A673 (cell line): ENCODE measurements at regions not wholly inside any gene's neighbourhood (a gene's known extent, or its start where the extent isn't known, plus 50 kb on each side); places are given as distances from the start of the nearest gene placed in this dataset.

Experiments used
- BruUV-seq: library from RNA; stranded (reverse); fragments of 400-500 nt; replicated peaks from 2 replicates; lab custom pipeline; 2021; lab: Mats Ljungman, UMichigan
- CTCF ChIA-PET: fragments of 300-600 bp; sonication (Branson Sonifier 250); formaldehyde crosslinking; loops from one replicate; lab custom pipeline; 2022; ENCODE audit warnings: antibody characterized with exemption; lab: Charles Lee
- POLR2A ChIA-PET: fragments of 300-600 bp; sonication (Branson Sonifier 250); formaldehyde crosslinking; loops from one replicate; lab custom pipeline; 2022; ENCODE audit warnings: antibody characterized with exemption; ENCODE audit not compliant: low non-redundant PET; lab: Charles Lee
- DNase-seq: peaks from one replicate; pipeline ENCODE4 v3.0.0-alpha.2; 2015; ENCODE audit warnings: low spot score
- H3K27ac ChIP-seq: fragments of 200-600 bp; sonication (generic); 2 replicates; pipeline ENCODE4 v1.5.1; 2016; ENCODE audit warnings: mixed run types, low read depth, mild to moderate bottlenecking, mixed read lengths, antibody characterized with exemption, low read length; ENCODE audit not compliant: poor library complexity, severe bottlenecking
- H3K27me3 ChIP-seq: fragments of 200-600 bp; sonication (generic); replicated peaks from 2 replicates; pipeline ENCODE4 v1.6.1; 2017; ENCODE audit warnings: mixed run types, low read depth, mild to moderate bottlenecking, mixed read lengths, antibody characterized with exemption, low read length; ENCODE audit not compliant: insufficient read depth, poor library complexity
- H3K36me3 ChIP-seq: fragments of 200-600 bp; sonication (generic); 2 replicates; pipeline ENCODE4 v1.6.1; 2016; ENCODE audit warnings: mixed run types, mild to moderate bottlenecking, mixed read lengths, antibody characterized with exemption, low read length; ENCODE audit not compliant: insufficient read depth, poor library complexity, severe bottlenecking
- H3K4me1 ChIP-seq: fragments of 200-600 bp; sonication (generic); 2 replicates; pipeline ENCODE4 v1.6.1; 2017; ENCODE audit warnings: mixed run types, mild to moderate bottlenecking, mixed read lengths, antibody characterized with exemption, low read length; ENCODE audit not compliant: insufficient read depth, poor library complexity, severe bottlenecking
- H3K4me3 ChIP-seq: fragments of 200-600 bp; sonication (generic); 2 replicates; pipeline ENCODE4 v1.5.1; 2016; ENCODE audit warnings: low read depth, mixed run types, mild to moderate bottlenecking, mixed read lengths, low read length; ENCODE audit not compliant: poor library complexity, severe bottlenecking
- H3K9me3 ChIP-seq: fragments of 200-600 bp; sonication (generic); 2 replicates; pipeline ENCODE4 v1.6.1; 2016; ENCODE audit warnings: mixed run types, low read depth, mild to moderate bottlenecking, mixed read lengths, antibody characterized with exemption, low read length; ENCODE audit not compliant: poor library complexity, severe bottlenecking
- CTCF ChIP-seq: fragments of 300-800, 200-600 bp; sonication (generic); conservative IDR thresholded peaks from 2 replicates; pipeline ENCODE4 v1.5.1; 2017; ENCODE audit warnings: low read depth, mild to moderate bottlenecking, antibody characterized with exemption, low read length, moderate library complexity, mixed read lengths
- EZH2 ChIP-seq: fragments of 200-600 bp; sonication (generic); IDR thresholded peaks from 2 replicates; pipeline ENCODE4 v1.6.1; 2017; ENCODE audit warnings: borderline replicate concordance, low read depth, mild to moderate bottlenecking, mixed read lengths, antibody characterized with exemption, low read length; ENCODE audit not compliant: poor library complexity, severe bottlenecking
- intact Hi-C: fragments of 100-400 bp; cut with micrococcal nuclease; formaldehyde crosslinking; loops from one replicate; pipeline ENCODE4 v1.10.0; 2022; ENCODE audit not compliant: unreplicated experiment

GRCh38 chr10:43868952-43869351, 220.3 kb upstream of the ZNF32 start:
- no peak for DNase-seq
- no peak for TF ChIP-seq EZH2
- TF ChIP-seq CTCF: no peak
- BruUV-seq: no TSS peak
- Histone ChIP-seq H3K9me3 (no peaks in the 10 kb centered on the region), H3K4me1 (peaks cover 7% of the 10 kb centered on the region), H3K27me3 (no peaks in the 10 kb centered on the region), H3K27ac (no peak overlapping the region), H3K36me3 (no peaks in the 10 kb centered on the region), H3K4me3 (no peak overlapping the region)
- POLR2A ChIA-PET: no interaction called here
- CTCF ChIA-PET: no interaction called here
- intact Hi-C loops: no loop called here

GRCh38 chr10:43867667-43868565, 219.2 kb upstream of the ZNF32 start:
- Histone ChIP-seq H3K36me3 (no peaks in the 10 kb centered on the region), H3K9me3 (no peaks in the 10 kb centered on the region), H3K27ac (no peak overlapping the region), H3K27me3 (no peaks in the 10 kb centered on the region), H3K4me3 (no peak overlapping the region), H3K4me1 (peaks cover 7% of the 10 kb centered on the region)
- POLR2A ChIA-PET: interaction anchor here (0.6 kb wide), 1 partner anchor 1045 kb away, joined by 3 read pairs; no protein-coding TSS in a partner anchor
- CTCF ChIA-PET: no interaction called here
- TF ChIP-seq EZH2: no peak
- TF ChIP-seq CTCF: no peak
- intact Hi-C loops: no loop called here
- no peak for DNase-seq
- BruUV-seq: no TSS peak

GRCh38 chr10:43867113-43867512, 218.4 kb upstream of the ZNF32 start:
- peaks cover 10% of the 10 kb centered on the region for H3K4me1 ChIP-seq

More at GRCh38 chr10:43867113-43867512, 218.4 kb upstream of the ZNF32 start:
- intact Hi-C loops: no loop called here
- no peak for TF ChIP-seq CTCF
- no peak for TF ChIP-seq EZH2
- no peaks in the 10 kb centered on the region for H3K27me3 ChIP-seq
- no peak overlapping the region for H3K4me3 ChIP-seq
- DNase-seq: no peak
- BruUV-seq: no TSS peak
- no peaks in the 10 kb centered on the region for H3K36me3 ChIP-seq
- no peak overlapping the region for H3K27ac ChIP-seq
- no peaks in the 10 kb centered on the region for H3K9me3 ChIP-seq
- POLR2A ChIA-PET: no interaction called here
- CTCF ChIA-PET: no interaction called here
